ENCODE measurements at regions not wholly inside any gene's neighbourhood (a gene's known extent, or its start where the extent isn't known, plus 50 kb on each side); places are given as distances from the start of the nearest gene placed in this dataset.
"Not testable (repeated sequence)": the region's sequence is repeated elsewhere in the genome, so short reads cannot be mapped to it uniquely, and the experiment has no call there.

DNA sequence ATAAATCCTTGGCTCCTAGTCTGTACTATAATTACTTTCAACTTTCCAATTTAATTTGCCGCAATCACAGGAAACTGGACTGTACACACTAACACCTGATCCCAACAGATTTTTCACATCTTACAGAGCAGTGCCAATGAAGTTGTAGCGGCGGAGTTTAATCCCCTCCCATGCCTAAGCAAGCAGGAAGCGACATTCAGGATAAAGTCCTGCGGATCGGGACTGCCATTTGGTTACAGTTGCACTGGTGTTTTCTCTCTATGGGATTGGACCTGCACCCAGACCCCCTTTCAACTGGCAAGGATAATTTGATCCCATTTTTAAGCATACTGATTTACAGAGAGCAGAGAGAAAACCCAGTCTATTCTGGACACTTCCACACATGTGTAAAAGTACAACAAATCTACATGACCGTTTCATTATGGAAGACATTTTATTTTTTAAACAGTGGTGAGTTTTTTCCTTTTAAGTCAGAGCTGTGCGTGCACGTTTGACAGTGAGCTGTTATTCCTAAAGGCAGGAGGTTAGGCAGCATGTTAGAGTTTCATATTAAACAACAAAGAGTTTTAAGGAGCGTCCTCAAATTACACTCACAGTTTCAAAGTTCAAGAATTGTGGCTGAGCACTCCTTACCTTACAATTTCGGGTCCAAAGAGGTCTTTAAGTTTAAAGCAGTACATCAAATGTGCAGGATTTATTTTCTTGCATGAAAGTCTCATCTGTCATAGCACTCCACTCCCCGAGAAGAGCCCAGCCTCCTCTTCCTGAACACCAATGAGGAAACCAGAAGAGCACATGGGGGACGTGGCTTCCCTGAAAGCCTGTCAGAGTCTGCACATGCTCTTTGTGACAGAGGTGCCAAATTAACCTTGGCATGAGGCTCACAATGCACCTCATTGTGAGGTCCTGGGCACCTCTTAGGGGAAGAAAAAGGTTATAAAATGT, 141.6 kb upstream of the RFC3 start:
- peak; percentile 68 for DNase-seq

DNA sequence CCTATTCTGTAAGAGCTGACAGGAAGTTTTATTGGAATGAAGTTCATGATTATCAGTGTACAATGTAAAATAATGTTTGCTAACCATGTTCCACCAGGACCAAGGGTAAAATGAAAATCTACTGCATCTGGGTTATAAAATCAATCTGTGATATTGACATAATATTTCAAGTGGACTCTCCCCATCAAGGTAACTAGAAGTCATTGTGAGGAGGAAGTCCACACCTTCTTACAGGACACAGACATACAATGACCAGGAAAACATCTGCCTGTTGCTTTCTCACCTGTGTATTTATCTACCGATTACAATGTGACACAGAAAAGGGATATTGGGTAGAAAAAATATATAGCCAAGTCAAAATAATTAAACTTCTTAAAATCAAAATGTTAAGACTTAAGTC, 140.7 kb upstream of the RFC3 start:
- DNase-seq = no peak

DNA sequence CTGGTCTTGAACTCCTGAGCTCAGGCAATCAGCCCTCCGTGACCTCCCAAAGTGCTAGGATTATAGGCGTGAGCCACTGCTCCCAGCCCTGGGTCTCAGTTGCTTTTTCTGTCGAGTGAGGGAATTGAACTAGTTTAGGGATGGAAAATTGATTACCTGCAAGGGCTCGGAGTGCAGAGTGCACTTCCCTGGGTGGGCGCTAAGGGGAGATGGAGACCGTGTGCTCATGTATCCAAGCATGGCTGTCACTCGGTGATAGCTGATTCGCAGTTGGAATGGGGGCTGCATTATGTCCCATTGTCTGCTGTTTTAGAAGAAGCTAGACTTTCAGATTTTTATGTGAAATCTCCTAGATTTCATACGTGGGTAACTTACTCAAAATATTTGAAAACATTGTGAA, 139.9 kb upstream of the RFC3 start:
- DNase-seq = no peak

DNA sequence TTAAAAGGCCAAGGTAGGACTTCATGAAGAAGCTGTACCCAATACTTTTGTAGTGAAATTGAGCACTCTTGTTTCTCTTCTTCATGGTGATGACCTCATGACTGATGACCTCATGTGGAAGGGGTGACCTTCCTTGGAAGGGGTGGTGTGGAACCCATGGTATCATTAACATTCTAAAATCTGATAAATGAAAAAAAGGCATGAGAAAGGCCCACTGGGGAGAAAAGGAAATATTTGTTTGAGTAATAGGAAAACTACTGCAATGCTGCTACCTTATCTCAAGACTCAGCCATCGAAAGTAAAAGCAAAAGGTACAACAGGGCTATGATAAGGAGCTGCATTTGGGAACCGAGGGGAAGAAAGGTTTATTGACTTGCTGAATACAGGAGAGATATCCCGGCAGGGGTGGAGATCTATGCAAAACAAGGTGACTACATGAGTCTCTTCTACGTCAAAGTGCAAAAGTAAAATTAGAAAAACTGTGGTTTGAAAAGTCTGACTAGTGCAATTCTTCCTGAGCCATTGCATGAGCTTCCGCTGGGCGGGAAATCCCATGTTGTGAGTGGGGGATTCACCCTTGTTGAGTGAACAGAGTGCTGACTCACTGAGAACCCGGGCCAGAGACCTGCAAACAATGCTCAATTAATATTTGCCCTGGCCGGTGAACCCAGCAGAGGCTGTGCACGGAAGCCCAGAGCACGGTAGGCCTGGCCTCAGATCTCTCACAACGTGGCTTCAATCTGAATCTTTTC, 138.9 kb upstream of the RFC3 start:
- no peak for DNase-seq

DNA sequence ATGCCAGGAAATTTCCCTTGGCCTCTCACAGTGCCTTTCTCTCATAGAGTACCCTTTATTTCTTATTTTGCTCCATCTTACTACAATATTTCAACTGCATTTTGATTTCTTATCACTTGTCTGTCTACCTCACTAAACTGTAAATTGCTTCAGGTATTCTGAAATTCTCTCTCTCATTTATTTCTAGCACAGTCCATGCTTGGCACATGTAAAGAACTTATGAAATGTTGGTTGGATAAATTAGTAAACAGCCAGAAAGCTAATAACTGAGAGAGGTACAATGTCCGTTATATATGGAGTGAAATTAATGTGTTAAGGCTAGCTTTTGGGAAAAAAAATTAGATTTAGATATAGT, 138.3 kb upstream of the RFC3 start:
- no peak for DNase-seq

DNA sequence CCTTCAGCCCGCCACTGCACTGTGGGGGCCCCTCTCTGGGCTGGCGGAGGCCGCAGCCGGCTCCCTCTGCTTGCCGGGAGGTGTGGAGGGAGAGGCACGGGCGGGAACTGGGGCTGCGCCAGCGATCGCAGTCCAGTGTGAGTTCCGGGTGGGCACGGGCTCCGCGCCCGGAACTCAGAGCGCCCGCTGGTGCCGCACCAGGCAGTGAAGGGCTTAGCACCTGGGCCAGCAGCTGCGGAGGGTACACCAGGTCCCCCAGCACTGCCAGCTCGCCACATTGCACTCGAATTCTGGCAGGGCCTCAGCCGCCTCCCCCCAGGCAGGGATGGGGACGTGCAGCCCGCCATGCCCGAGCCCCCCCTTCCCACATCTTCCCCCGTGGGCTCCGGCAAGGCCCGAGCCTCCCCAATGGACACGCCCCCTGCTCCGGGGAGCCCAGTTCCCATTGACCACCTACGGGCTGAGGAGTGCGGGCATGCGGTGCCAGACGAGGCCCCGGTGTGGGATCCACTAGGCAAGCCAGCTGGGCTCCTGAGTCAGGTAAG, 135.9 kb upstream of the RFC3 start:
- no peak for DNase-seq

DNA sequence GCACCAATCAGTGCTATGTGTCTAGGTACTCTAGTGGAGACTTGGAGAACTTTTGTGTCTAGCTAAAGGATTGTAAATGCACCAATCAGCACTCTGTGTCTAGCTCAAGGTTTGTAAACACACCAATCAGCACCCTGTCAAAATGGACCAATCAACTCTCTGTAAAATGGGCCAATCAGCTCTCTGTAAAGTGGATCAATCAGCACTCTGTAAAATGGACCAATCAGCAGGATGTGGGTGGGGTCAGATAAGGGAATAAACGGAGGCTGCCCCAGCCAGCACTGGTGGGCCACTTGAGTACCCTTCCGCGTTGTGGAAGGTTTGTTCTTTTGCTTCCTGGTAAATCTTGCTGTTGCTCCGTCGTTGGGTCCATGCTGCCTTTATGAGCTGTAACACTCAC, 135.3 kb upstream of the RFC3 start:
- DNase-seq = not testable (repeated sequence)

DNA sequence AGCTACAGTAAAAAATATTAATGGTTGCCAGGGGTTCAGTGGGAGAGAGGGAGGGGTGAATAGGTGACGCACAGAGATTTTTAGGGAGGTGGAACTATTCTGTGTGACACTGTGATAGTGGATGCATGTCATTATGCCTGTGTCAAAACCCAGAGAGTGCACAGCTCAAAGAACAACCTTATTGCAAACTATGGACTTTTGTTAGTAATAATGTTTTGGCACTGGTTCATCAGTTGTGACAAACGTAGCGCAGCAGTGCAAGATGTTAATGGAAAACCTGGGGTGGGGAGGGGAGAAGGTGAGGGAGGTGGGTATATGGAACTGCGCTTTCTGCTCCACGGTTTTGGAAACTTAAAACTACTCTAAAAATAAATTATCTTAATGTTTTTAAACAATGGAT, 134.6 kb upstream of the RFC3 start:
- no peak for DNase-seq

DNA sequence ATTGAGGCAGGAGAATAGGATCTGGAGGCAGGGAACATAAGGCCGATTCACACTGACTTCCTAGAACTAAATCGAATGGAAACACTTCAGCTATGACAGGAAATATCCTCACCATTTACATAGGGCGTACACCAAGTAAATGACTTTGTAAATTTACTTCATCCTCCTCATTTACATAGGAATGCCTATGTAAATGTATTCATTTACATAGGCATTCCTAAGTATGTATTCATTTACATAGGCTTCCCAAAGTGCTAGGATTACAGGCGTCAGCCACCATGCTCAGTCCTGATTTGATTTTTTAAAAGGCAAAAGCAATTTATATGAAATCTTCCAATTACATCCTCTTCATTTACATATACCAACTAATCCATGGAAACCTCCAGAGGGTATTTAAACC, 133.1 kb upstream of the RFC3 start:
- DNase-seq = no peak

DNA sequence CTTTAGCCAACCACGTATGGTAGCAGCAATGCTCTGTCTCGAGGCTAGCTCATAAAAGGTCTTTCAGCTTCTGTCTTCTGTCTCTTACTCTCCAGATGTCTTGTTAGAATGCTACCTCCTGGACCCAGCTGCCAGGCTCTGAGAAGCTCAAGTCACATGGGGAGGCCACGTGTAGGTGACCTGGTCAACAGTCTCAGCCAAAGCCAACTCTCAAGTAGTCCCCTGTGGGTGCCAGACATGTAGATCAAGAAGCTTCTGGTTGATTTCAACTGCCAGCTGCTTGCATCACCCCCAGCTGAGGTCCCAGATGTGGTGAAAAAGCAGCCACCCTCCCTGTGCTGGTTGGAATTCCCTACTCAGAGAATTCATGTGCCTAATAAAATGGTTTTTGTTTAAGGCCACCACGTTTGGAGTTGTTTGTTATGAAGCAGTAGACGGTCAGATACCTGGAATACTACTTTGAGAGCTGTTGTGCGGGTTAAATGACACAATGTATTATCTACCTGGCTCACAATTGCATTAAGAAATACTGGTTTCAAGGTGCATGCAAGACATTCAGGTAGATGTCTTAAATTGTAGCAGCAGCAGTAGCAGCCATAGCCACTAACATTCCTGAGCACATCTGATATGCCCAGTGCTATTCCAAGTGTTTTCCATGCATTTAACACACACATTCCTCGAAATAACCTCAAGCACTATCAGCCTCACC, 131.0 kb upstream of the RFC3 start:
- no peak for DNase-seq

DNA sequence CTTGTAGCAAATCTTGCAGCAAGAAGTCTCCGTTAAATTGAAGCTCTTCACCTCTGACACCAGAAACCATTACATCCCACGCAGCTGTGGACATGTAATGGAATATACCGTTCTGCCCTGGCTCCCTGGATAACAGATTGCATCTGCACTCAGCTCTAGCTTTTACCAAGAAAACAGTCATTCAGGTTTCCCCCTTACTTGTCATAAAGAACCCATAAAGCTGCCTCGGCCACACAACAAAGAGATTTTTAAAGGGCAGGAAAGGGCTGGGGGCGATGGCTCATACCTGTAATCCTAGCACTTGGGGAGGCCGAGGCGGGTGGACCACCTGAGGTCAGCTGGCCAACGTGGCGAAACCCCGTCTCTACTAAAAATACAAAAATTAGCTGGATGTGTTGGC, 127.6 kb upstream of the RFC3 start:
- no peak for DNase-seq

DNA sequence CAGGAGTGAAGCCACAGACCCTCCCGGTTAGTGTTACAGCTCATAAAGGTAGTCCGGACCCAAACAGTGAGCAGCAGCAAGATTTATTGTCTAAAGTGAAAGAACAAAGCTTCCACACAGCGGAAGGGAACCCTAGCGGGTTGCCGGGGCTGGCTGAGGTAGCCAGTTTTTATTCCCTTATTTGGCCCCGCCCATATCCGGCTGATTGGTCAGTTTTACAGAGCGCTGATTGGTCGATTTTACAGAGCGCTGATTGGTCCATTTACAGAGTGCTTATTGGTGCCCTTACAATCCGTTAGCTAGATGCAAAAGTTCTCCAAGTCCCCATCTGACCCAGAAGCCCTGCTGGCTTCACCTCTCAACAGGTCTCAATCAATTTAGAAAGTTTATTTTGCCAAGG, 126.0 kb upstream of the RFC3 start:
- no peak for DNase-seq

DNA sequence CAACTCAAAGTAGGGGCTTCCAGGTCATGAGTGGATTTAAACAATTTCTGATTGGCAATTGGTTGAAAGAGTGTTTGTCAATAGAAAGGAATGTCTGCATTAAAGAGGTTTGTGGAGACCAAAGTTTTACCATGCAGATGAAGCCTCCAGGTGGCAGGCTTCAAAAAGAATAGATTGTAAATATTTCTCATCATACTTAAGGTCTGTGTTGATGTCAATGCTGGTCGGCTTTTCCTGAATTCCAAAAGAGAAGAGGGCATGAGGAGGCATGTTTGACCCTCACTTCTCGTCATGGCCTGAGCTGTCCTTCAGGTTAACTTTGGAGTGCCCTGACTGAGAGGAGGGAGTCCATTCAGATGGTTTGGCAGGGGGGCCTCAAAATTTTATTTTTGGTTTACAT, 125.4 kb upstream of the RFC3 start:
- no peak for DNase-seq

DNA sequence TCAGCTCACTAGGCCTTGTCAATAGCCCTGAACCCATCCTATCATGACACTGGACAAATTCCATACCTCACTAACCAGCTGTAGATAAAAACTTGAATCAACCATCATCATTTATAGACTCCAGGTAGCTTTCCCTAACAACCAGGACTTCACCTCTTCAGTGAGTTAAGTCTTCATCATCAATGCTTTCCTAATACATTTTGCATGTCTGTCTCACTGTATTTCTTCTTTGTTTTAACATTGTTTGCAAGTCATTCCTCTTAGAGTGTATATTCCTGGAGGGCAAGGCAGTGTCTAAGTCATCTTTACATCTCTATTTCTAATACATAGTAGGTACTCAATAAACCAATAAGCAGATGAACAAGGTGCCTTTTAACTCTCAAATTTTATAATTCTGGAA, 123.4 kb upstream of the RFC3 start:
- no peak for DNase-seq

DNA sequence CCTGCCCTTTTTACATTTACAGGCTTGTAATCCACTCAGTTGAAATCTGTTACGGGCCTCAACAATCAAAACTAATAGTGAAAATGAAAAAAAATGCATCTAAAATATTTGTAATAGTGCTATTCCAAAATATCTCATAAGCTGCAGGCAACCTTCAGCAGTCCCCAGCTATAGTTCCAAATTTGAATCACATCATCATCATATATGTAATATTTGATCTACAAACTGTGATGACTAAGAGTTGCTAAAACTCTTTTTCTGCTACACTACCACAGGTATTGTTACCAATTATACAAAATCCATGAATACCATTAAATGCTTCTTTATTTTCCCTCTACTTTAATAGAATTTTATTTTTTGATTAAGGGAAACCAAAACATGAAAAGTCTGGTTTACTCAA, 121.4 kb upstream of the RFC3 start:
- DNase-seq = no peak

DNA sequence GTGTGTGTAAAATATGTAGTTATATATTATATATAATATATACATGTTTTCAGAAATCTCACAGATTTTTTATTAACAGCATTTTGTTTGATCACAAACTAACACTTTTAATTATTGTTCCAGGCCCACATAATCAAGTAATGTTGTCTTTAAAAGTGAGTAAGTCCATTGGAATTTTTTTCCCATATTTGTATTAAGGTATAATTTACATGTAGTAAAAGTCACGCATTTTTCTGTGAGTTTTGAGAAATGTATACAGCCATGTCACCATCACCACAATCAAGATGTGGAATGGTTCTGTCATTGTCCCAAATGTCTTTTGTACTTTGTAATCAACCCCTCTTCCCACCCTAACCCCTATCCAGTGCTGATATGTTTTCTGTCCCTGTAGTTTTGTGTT, 120.0 kb upstream of the RFC3 start:
- DNase-seq = no peak

DNA sequence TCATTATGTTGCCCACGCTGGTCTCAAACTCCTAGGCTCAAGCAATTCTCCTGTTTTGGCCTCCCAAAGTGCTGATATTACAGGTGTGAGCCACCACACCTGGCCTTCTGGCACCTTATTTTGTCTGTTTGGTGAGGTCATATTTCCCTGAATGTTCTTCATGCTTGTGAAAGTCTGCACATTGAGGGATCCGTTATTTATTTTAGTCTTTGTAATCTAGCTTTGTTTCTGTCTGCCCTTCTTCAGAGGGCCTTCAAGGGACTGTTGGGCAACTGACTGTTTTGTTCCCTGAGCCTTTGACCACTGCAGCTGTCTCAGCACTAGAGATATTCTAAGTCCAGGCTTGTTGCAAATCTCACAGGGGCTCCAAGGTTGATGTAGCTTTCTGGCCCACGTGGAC, 110.5 kb upstream of the RFC3 start:
- no peak for DNase-seq

DNA sequence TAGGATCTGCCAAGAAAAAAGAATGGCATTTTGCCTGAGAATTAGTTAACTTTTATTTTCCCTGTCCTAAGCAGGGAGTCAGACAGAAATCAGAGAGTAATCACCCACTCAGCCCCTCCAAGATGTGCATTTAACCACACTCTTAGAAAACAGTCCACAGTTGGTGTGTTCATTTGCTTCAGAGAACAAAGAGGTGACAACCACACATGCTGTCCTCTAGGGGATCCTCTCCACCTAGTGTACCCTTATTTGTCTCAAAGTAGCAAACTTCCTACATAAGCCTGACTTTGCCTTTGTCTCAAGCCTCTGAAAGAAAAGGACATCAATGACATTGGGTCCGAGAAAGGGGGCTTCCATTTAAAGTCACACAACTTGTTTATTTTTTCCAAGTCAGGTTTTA, 107.0 kb upstream of the RFC3 start:
- DNase-seq = no peak

DNA sequence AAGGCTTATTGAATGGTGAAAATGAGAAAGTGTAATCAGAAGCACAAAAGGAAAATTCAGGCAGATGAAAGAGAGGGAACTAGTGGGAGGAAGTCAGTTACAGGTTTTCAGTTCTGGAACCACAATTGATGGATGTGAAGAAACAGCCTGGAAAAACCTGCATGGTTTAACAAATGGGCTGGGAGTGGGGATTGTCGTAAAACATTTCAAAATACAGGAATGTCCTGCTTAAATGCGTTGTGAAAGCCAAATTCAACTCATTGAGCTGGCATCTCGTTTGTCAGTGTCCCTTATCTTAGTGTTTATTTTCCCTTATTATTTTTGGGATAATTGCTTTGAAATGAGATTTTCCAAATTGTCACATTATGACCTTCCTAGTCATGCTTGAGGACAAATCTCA, 106.5 kb upstream of the RFC3 start:
- no peak for DNase-seq

DNA sequence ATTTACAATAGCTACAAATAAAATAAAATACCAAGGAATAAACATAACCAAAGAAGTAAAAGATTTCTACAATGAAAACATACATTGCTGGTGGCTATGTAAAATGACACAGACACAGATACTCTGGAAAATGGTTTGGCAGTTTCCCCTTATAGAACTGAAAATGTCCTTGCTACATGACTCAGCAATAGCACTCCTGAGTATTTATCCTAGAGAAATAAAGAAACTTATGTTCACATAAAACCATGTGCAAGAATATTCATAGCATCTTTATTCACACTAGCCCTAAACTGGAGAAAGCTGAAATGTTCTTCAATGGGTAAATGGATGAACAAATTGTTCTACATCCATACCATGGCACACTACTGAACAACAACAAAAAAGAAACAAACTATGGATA, 100.2 kb upstream of the RFC3 start:
- DNase-seq = no peak

DNA sequence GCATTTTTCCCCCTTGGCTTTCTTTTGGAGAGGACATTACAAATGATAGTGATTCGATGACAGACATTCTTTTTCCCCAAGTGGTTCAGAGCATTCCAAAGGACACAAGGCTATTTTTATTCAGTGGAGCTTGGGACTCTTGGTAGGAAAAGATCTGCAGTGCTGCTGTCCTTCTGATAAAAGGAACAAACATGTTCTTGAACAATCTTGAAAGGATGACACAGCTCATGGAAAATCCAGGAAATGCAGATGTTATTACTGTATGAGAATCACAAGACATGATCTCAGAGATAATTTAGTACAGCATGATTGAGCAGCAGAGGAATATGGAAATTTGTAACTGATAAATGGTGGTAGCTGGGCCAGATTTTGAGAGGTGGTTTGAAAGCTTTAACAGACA, 96.2 kb upstream of the RFC3 start:
- no peak for DNase-seq

DNA sequence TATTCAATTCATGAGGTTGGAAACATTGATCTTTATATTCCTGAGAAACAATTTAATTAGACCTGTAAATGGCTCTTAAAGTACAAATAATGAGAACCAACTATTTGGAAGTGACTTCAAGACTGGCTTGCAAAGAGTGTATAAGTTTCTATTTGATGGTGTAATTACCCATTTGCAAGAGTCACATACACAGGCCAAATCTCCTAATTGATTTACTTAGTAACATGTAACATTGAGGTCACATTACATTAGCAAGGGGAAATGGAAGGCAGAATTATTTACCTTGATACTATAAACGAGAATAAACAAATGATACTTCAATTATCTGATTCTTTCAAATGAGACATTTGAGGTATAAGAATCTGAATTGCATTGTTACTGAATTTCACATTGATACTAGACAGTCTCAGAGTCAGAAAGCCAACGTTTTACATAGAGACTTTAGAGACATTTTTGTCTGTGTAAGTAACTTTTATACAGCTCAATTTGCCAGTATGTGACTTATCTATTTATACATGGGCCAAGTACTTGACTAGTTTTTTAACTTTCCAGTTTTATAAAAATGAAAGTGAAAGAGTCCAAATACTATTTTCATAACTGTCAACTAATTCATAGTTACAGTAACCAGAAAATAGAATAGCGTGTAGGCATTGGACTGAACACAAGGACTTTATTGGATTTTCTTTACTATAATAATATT, 95.6 kb upstream of the RFC3 start:
- DNase-seq = no peak

DNA sequence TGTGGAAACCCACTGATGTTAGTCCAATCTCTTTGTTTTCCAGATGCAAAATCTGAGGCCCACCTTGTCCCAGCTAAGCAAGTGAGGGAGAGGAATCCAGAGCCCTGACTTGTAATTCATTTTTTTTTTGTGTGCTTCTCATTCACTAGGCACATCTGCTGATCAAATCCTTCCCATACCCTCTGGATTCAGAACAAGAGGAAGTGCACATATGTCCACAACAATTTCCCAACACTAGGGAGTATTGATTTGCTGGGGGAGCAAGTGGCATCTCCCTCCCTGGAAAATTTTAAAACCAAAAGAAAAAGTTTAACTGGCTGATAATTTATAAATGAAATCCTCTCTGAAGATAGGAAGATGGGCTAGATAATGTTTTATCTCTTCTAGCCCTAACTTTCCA, 94.6 kb upstream of the RFC3 start:
- no peak for DNase-seq
